DOHH2 (cell line): ENCODE measurements at regions not wholly inside any gene's neighbourhood (a gene's known extent, or its start where the extent isn't known, plus 50 kb on each side); places are given as distances from the start of the nearest gene placed in this dataset.
"Not testable (repeated sequence)": the region's sequence is repeated elsewhere in the genome, so short reads cannot be mapped to it uniquely, and the experiment has no call there.

Source experiments
- H3F3A ChIP-seq: fragments of 200-600 bp; sonication (generic), shearing (Covaris generic); 2 replicates; pipeline ENCODE4 v1.6.0; 2016; ENCODE audit warnings: antibody characterized with exemption, mild to moderate bottlenecking; ENCODE audit not compliant: control insufficient read depth, insufficient read depth
- H3K27ac ChIP-seq: fragments of 200-600 bp; sonication (generic); 2 replicates; pipeline ENCODE4 v1.5.1; 2014; ENCODE audit warnings: low read depth, mild to moderate bottlenecking, low read length, moderate library complexity
- H3K27me3 ChIP-seq: fragments of 200-600 bp; sonication (generic); 2 replicates; pipeline ENCODE4 v1.6.1; 2014; ENCODE audit warnings: mild to moderate bottlenecking, low read length, mixed read lengths; ENCODE audit not compliant: control insufficient read depth
- H3K36me3 ChIP-seq: fragments of 200-600 bp; sonication (generic); 2 replicates; pipeline ENCODE4 v1.6.1; 2014; ENCODE audit warnings: mild to moderate bottlenecking, low read length, moderate library complexity, mixed read lengths; ENCODE audit not compliant: control insufficient read depth
- H3K4me1 ChIP-seq: fragments of 200-600 bp; sonication (generic); 2 replicates; pipeline ENCODE4 v1.6.1; 2014; ENCODE audit warnings: mild to moderate bottlenecking, low read length, mixed read lengths; ENCODE audit not compliant: control insufficient read depth
- H3K4me2 ChIP-seq: fragments of 200-600 bp; sonication (generic); 2 replicates; pipeline ENCODE4 v1.6.0; 2014; ENCODE audit warnings: mild to moderate bottlenecking, low read length, moderate library complexity
- H3K4me3 ChIP-seq: fragments of 200-600 bp; sonication (generic); 2 replicates; pipeline ENCODE4 v1.5.1; 2014; ENCODE audit warnings: mild to moderate bottlenecking, low read length, mixed read lengths
- H3K79me2 ChIP-seq: fragments of 200-600 bp; sonication (generic); 2 replicates; pipeline ENCODE4 v1.6.1; 2014; ENCODE audit warnings: mild to moderate bottlenecking, low read length, mixed read lengths; ENCODE audit not compliant: control insufficient read depth
- H3K9me2 ChIP-seq: fragments of 200-600 bp; sonication (generic); replicated peaks from 2 replicates; pipeline ENCODE4 v1.6.1; 2014; ENCODE audit warnings: mild to moderate bottlenecking, low read length, mixed read lengths; ENCODE audit not compliant: control insufficient read depth
- H3K9me3 ChIP-seq: fragments of 200-600 bp; sonication (generic); 2 replicates; pipeline ENCODE4 v1.6.1; 2014; ENCODE audit warnings: antibody characterized with exemption, low read length, mixed read lengths; ENCODE audit not compliant: control insufficient read depth, insufficient read depth
- H4K20me1 ChIP-seq: fragments of 200-600 bp; sonication (generic); 2 replicates; pipeline ENCODE4 v1.6.0; 2014; ENCODE audit warnings: low read depth, mild to moderate bottlenecking, antibody characterized with exemption, low read length, moderate library complexity; ENCODE audit not compliant: control insufficient read depth, insufficient read depth
- CTCF ChIP-seq: fragments of 200-600 bp; sonication (generic); IDR thresholded peaks from one replicate; pipeline ENCODE4 v1.5.1; 2014; ENCODE audit warnings: antibody characterized with exemption, mild to moderate bottlenecking, low read depth, low read length; ENCODE audit not compliant: poor library complexity, severe bottlenecking
- EZH2phosphoT487 ChIP-seq: fragments of 200-600 bp; sonication (generic); IDR thresholded peaks from 2 replicates; pipeline ENCODE4 v1.6.1; 2017; ENCODE audit warnings: borderline replicate concordance, mild to moderate bottlenecking, antibody characterized with exemption, low read length, moderate library complexity, mixed read lengths

- no peaks in the 10 kb centered on the region for H3K79me2 ChIP-seq
- no peak overlapping the region for H3K4me3 ChIP-seq
- no peak for TF ChIP-seq CTCF
- no peak for TF ChIP-seq EZH2phosphoT487
- H3F3A ChIP-seq, result no peaks in the 10 kb centered on the region
- H3K4me2 ChIP-seq, result no peak overlapping the region
- no peaks in the 10 kb centered on the region for H3K4me1 ChIP-seq
- no peaks in the 10 kb centered on the region for H3K9me2 ChIP-seq
- no peaks in the 10 kb centered on the region for H3K9me3 ChIP-seq
- no peaks in the 10 kb centered on the region for H3K36me3 ChIP-seq
- no peaks in the 10 kb centered on the region for H3K27me3 ChIP-seq
- no peak overlapping the region for H3K27ac ChIP-seq
- H4K20me1 ChIP-seq, result no peaks in the 10 kb centered on the region
Measured at GRCh38 chr12:24661657-24662096, 287.2 kb downstream of the BCAT1 start.

GRCh38 chr12:24659016-24659415 lies 289.9 kb downstream of the BCAT1 start:
- no peaks in the 10 kb centered on the region for H3K9me2 ChIP-seq
- no peaks in the 10 kb centered on the region for H3K4me1 ChIP-seq
- H3K9me3 ChIP-seq, result no peaks in the 10 kb centered on the region
- no peaks in the 10 kb centered on the region for H4K20me1 ChIP-seq
- no peaks in the 10 kb centered on the region for H3F3A ChIP-seq
- H3K4me2 ChIP-seq, result no peak overlapping the region
- H3K27ac ChIP-seq, result no peak overlapping the region
- no peak overlapping the region for H3K4me3 ChIP-seq
- TF ChIP-seq EZH2phosphoT487, result no peak
- TF ChIP-seq CTCF, result no peak
- H3K36me3 ChIP-seq, result no peaks in the 10 kb centered on the region
- no peaks in the 10 kb centered on the region for H3K79me2 ChIP-seq
- no peaks in the 10 kb centered on the region for H3K27me3 ChIP-seq

- H3K9me2 ChIP-seq, H3K27ac ChIP-seq, H3K79me2 ChIP-seq, H3K4me1 ChIP-seq, H3K27me3 ChIP-seq, H3K36me3 ChIP-seq, H3K4me2 ChIP-seq, H4K20me1 ChIP-seq, H3K9me3 ChIP-seq, H3F3A ChIP-seq, H3K4me3 ChIP-seq: not testable (repeated sequence)
Measured at GRCh38 chr12:24654344-24654743, 294.6 kb downstream of the BCAT1 start.

GRCh38 chr12:24649634-24650033 lies 299.3 kb downstream of the BCAT1 start:
- no peaks in the 10 kb centered on the region for H3F3A ChIP-seq
- no peaks in the 10 kb centered on the region for H3K4me1 ChIP-seq

More at GRCh38 chr12:24649634-24650033, 299.3 kb downstream of the BCAT1 start:
- H3K4me3 ChIP-seq, result no peak overlapping the region
- no peak overlapping the region for H3K4me2 ChIP-seq
- no peaks in the 10 kb centered on the region for H3K36me3 ChIP-seq
- TF ChIP-seq CTCF, result no peak
- TF ChIP-seq EZH2phosphoT487, result no peak
- no peaks in the 10 kb centered on the region for H3K79me2 ChIP-seq
- no peaks in the 10 kb centered on the region for H3K9me2 ChIP-seq
- no peaks in the 10 kb centered on the region for H3K9me3 ChIP-seq
- H3K27ac ChIP-seq, result no peak overlapping the region
- no peaks in the 10 kb centered on the region for H3K27me3 ChIP-seq
- H4K20me1 ChIP-seq, result no peaks in the 10 kb centered on the region
